Fibroblast of lung (primary cell): ENCODE measurements at regions not wholly inside any gene's neighbourhood (a gene's known extent, or its start where the extent isn't known, plus 50 kb on each side); places are given as distances from the start of the nearest gene placed in this dataset.

Experiments used
- CTCF ChIP-seq, 2 donors: IDR thresholded peaks in 1 of 2; conservative IDR thresholded peaks in 1 of 2; 1 replicate in 1 of 2; 2 replicates in 1 of 2; pipeline ENCODE4 v1.5.1; 2011 to 2012; ENCODE audit warnings: low read length in 2 of 2, control low read depth in 1 of 2, inconsistent platforms in 1 of 2, low read depth in 1 of 2, mild to moderate bottlenecking in 1 of 2
- EZH2 ChIP-seq: IDR thresholded peaks from 2 replicates; pipeline ENCODE4 v1.5.1; 2012; ENCODE audit warnings: low read length, control low read depth, mild to moderate bottlenecking; ENCODE audit errors: missing control alignments

GRCh38 chr13:90869580-90869979 is 477.9 kb upstream of the MIR17HG start:
- TF ChIP-seq CTCF (conservative IDR thresholded peaks at IDR 0.05 in 1 of 2, IDR thresholded peaks at IDR 0.05 in 1 of 2; ENCODE audit: low read depth in 1 of 2, low read length in 2 of 2), result no peak
- TF ChIP-seq EZH2, result no peak
